WTC11 (cell line): ENCODE measurements at regions not wholly inside any gene's neighbourhood (a gene's known extent, or its start where the extent isn't known, plus 50 kb on each side); places are given as distances from the start of the nearest gene placed in this dataset.

Experiments
- ATAC-seq: fragments of 200-7000 bp; cut with Tn5 transposase; 2 replicates; pipeline ENCODE4 v1.10.0; 2021; ENCODE audit warnings: mild to moderate bottlenecking, moderate library complexity
- CTCF ChIA-PET: fragments of 300-600 bp; sonication (Branson Sonifier 250); formaldehyde crosslinking; loops from one replicate; lab custom pipeline; 2021; ENCODE audit warnings: antibody characterized with exemption; lab: Charles Lee
- POLR2A ChIA-PET: fragments of 350-600 bp; sonication (Branson Sonifier 250); formaldehyde crosslinking; loops from one replicate; lab custom pipeline; 2021; ENCODE audit warnings: antibody characterized with exemption; lab: Charles Lee
- DNase-seq: peaks from one replicate; pipeline ENCODE4 v3.0.0; 2021; ENCODE audit warnings: low spot score
- H3K27ac Mint-ChIP-seq: 2 replicates; pipeline ENCODE4 v1.8.0; 2021; ENCODE audit warnings: mixed read lengths
- H3K27me3 Mint-ChIP-seq: 2 replicates; pipeline ENCODE4 v1.8.0; 2021; ENCODE audit warnings: low read depth, mild to moderate bottlenecking, moderate library complexity, mixed read lengths
- H3K36me3 Mint-ChIP-seq: 2 replicates; pipeline ENCODE4 v1.8.0; 2021; ENCODE audit warnings: mixed read lengths
- H3K4me1 Mint-ChIP-seq: 2 replicates; pipeline ENCODE4 v1.8.0; 2022; ENCODE audit warnings: mixed read lengths
- H3K4me3 Mint-ChIP-seq: 2 replicates; pipeline ENCODE4 v1.8.0; 2021; ENCODE audit warnings: mild to moderate bottlenecking, moderate library complexity, mixed read lengths
- H3K9me3 Mint-ChIP-seq: 2 replicates; pipeline ENCODE4 v1.8.0; 2021; ENCODE audit warnings: mixed read lengths
- CBFB ChIP-seq: sonication (generic); formaldehyde crosslinking; IDR thresholded peaks from 2 replicates; pipeline ENCODE4 v1.8.1; 2022; ENCODE audit warnings: mild to moderate bottlenecking, low read depth, missing genetic modification reagents
- ESRRA ChIP-seq: sonication (generic); formaldehyde crosslinking; IDR thresholded peaks from 2 replicates; pipeline ENCODE4 v1.8.1; 2022; ENCODE audit warnings: mild to moderate bottlenecking, missing genetic modification reagents, borderline replicate concordance
- ETV6 ChIP-seq: sonication (generic); formaldehyde crosslinking; IDR thresholded peaks from 2 replicates; pipeline ENCODE4 v1.8.1; 2022; ENCODE audit warnings: mild to moderate bottlenecking, missing genetic modification reagents
- FOXJ3 ChIP-seq: sonication (generic); formaldehyde crosslinking; IDR thresholded peaks from 2 replicates; pipeline ENCODE4 v1.9.0; 2021; ENCODE audit warnings: missing genetic modification reagents, mild to moderate bottlenecking, borderline replicate concordance
- IRF2 ChIP-seq: sonication (generic); formaldehyde crosslinking; IDR thresholded peaks from 2 replicates; pipeline ENCODE4 v1.8.0; 2022; ENCODE audit warnings: low read depth, missing genetic modification reagents, borderline replicate concordance
- KAT7 ChIP-seq: sonication (generic); formaldehyde crosslinking; IDR thresholded peaks from 2 replicates; pipeline ENCODE4 v1.8.1; 2023; ENCODE audit warnings: missing genetic modification reagents, mild to moderate bottlenecking, borderline replicate concordance
- NFATC4 ChIP-seq: fragments of 250-450 bp; sonication (Bioruptor Pico); IDR thresholded peaks from 2 replicates; pipeline ENCODE4 v1.9.0; 2021; ENCODE audit warnings: mild to moderate bottlenecking
- NR3C1 ChIP-seq: sonication (generic); formaldehyde crosslinking; conservative IDR thresholded peaks from 2 replicates; pipeline ENCODE4 v1.8.1; 2023; ENCODE audit warnings: low read depth, mild to moderate bottlenecking, missing genetic modification reagents
- OVOL2 ChIP-seq: fragments of 250-450 bp; sonication (Bioruptor Pico); IDR thresholded peaks from 2 replicates; pipeline ENCODE4 v1.9.0; 2021; ENCODE audit warnings: mild to moderate bottlenecking, borderline replicate concordance
- PRRX2 ChIP-seq: fragments of 250-450 bp; sonication (Bioruptor Pico); IDR thresholded peaks from 2 replicates; pipeline ENCODE4 v1.8.0; 2021; ENCODE audit warnings: mild to moderate bottlenecking
- RELA ChIP-seq: sonication (generic); formaldehyde crosslinking; IDR thresholded peaks from 2 replicates; pipeline ENCODE4 v1.8.1; 2022; ENCODE audit warnings: missing genetic modification reagents, mild to moderate bottlenecking, borderline replicate concordance
- ZBTB21 ChIP-seq: sonication (generic); formaldehyde crosslinking; IDR thresholded peaks from 2 replicates; pipeline ENCODE4 v1.8.1; 2023; ENCODE audit warnings: mild to moderate bottlenecking, missing genetic modification reagents, borderline replicate concordance
- ZNF219 ChIP-seq: sonication (generic); formaldehyde crosslinking; IDR thresholded peaks from 2 replicates; pipeline ENCODE4 v1.8.0; 2023; ENCODE audit warnings: missing genetic modification reagents, mild to moderate bottlenecking, borderline replicate concordance
- ZNF671 ChIP-seq: fragments of 250-450 bp; sonication (Bioruptor Pico); IDR thresholded peaks from 2 replicates; pipeline ENCODE4 v1.8.0; 2021; ENCODE audit warnings: mild to moderate bottlenecking
- TF ChIP-seq, protein P1 (sequence below): sonication (generic); formaldehyde crosslinking; IDR thresholded peaks from 2 replicates; pipeline ENCODE4 v1.8.0; 2022; ENCODE audit warnings: missing genetic modification reagents
- TF ChIP-seq, protein P2 (sequence below): sonication (generic); formaldehyde crosslinking; conservative IDR thresholded peaks from 2 replicates; pipeline ENCODE4 v1.8.1; 2022; ENCODE audit warnings: mild to moderate bottlenecking, missing genetic modification reagents
- TF ChIP-seq, protein P3 (sequence below): fragments of 200-600 bp; IDR thresholded peaks from 2 replicates; pipeline ENCODE4 v1.8.0; 2022; ENCODE audit warnings: antibody characterized with exemption
- TF ChIP-seq, protein P4 (sequence below): sonication (generic); formaldehyde crosslinking; conservative IDR thresholded peaks from 2 replicates; pipeline ENCODE4 v1.8.1; 2023; ENCODE audit warnings: mild to moderate bottlenecking, low read depth, missing genetic modification reagents, moderate library complexity
- TF ChIP-seq, protein P5 (sequence below): sonication (generic); formaldehyde crosslinking; IDR thresholded peaks from 2 replicates; pipeline ENCODE4 v1.8.1; 2023; ENCODE audit warnings: mild to moderate bottlenecking, missing genetic modification reagents
- TF ChIP-seq, protein P6 (sequence below): sonication (generic); formaldehyde crosslinking; IDR thresholded peaks from 2 replicates; pipeline ENCODE4 v1.8.1; 2023; ENCODE audit warnings: mild to moderate bottlenecking, missing genetic modification reagents, moderate library complexity
- TF ChIP-seq, protein P7 (sequence below): sonication (generic); formaldehyde crosslinking; IDR thresholded peaks from 2 replicates; pipeline ENCODE4 v1.8.1; 2022; ENCODE audit warnings: mild to moderate bottlenecking, missing genetic modification reagents, moderate library complexity, borderline replicate concordance

DNA sequence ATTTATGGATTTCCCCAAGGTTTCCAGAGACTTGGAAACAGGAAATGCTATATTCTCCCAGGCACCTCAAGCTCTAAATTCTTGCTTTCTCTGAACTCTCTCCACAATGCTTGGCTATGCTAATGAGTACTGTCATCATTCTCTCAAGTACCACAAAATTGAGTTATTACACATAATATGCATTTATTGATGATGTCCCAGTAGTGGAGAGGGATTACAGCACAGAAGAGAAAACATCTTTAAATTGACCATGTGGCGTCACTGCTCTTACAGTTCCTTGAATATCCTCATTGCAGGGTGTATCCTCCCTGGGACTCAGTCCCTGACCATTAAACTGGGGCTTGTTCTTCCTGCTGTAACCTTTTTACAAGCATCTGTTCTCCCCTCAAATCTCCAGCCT is 681.1 kb upstream of the FANCL start:
- ChIA-PET CTCF (no interaction called here), POLR2A (interaction anchor here (0.5 kb wide), 1 partner anchor 1153 kb away, joined by 3 read pairs; no protein-coding TSS in a partner anchor)
- H3K9me3 Mint-ChIP-seq = 0 out of 2 replicates have a peak, but pooled peaks cover 5% of the 10 kb centered on the region
- no peak overlapping the region for H3K27ac Mint-ChIP-seq
- H3K36me3 Mint-ChIP-seq = no peaks in the 10 kb centered on the region
- peaks cover 7% of the 10 kb centered on the region for H3K4me1 Mint-ChIP-seq
- no peak for ATAC-seq
- no peaks in the 10 kb centered on the region for H3K27me3 Mint-ChIP-seq
- DNase-seq = no peak
- TF ChIP-seq KAT7 (CRISPR knock-in tag) (no peak), ZNF671 (CRISPR knock-in tag) (no peak), NFATC4 (CRISPR knock-in tag) (no peak), IRF2 (CRISPR knock-in tag) (no peak), ESRRA (CRISPR knock-in tag) (no peak), NR3C1 (CRISPR knock-in tag) (no peak), ETV6 (no peak), ZNF219 (CRISPR knock-in tag) (no peak), PRRX2 (no peak), ZBTB21 (CRISPR knock-in tag) (no peak)
- TF ChIP-seq, protein P1, sequence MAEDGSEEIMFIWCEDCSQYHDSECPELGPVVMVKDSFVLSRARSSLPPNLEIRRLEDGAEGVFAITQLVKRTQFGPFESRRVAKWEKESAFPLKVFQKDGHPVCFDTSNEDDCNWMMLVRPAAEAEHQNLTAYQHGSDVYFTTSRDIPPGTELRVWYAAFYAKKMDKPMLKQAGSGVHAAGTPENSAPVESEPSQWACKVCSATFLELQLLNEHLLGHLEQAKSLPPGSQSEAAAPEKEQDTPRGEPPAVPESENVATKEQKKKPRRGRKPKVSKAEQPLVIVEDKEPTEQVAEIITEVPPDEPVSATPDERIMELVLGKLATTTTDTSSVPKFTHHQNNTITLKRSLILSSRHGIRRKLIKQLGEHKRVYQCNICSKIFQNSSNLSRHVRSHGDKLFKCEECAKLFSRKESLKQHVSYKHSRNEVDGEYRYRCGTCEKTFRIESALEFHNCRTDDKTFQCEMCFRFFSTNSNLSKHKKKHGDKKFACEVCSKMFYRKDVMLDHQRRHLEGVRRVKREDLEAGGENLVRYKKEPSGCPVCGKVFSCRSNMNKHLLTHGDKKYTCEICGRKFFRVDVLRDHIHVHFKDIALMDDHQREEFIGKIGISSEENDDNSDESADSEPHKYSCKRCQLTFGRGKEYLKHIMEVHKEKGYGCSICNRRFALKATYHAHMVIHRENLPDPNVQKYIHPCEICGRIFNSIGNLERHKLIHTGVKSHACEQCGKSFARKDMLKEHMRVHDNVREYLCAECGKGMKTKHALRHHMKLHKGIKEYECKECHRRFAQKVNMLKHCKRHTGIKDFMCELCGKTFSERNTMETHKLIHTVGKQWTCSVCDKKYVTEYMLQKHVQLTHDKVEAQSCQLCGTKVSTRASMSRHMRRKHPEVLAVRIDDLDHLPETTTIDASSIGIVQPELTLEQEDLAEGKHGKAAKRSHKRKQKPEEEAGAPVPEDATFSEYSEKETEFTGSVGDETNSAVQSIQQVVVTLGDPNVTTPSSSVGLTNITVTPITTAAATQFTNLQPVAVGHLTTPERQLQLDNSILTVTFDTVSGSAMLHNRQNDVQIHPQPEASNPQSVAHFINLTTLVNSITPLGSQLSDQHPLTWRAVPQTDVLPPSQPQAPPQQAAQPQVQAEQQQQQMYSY (CRISPR knock-in tag) = no peak
- TF ChIP-seq, protein P2, sequence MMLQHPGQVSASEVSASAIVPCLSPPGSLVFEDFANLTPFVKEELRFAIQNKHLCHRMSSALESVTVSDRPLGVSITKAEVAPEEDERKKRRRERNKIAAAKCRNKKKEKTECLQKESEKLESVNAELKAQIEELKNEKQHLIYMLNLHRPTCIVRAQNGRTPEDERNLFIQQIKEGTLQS (CRISPR knock-in tag) = no peak
- TF ChIP-seq, protein P3, sequence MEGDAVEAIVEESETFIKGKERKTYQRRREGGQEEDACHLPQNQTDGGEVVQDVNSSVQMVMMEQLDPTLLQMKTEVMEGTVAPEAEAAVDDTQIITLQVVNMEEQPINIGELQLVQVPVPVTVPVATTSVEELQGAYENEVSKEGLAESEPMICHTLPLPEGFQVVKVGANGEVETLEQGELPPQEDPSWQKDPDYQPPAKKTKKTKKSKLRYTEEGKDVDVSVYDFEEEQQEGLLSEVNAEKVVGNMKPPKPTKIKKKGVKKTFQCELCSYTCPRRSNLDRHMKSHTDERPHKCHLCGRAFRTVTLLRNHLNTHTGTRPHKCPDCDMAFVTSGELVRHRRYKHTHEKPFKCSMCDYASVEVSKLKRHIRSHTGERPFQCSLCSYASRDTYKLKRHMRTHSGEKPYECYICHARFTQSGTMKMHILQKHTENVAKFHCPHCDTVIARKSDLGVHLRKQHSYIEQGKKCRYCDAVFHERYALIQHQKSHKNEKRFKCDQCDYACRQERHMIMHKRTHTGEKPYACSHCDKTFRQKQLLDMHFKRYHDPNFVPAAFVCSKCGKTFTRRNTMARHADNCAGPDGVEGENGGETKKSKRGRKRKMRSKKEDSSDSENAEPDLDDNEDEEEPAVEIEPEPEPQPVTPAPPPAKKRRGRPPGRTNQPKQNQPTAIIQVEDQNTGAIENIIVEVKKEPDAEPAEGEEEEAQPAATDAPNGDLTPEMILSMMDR = no peak
- TF ChIP-seq, protein P4, sequence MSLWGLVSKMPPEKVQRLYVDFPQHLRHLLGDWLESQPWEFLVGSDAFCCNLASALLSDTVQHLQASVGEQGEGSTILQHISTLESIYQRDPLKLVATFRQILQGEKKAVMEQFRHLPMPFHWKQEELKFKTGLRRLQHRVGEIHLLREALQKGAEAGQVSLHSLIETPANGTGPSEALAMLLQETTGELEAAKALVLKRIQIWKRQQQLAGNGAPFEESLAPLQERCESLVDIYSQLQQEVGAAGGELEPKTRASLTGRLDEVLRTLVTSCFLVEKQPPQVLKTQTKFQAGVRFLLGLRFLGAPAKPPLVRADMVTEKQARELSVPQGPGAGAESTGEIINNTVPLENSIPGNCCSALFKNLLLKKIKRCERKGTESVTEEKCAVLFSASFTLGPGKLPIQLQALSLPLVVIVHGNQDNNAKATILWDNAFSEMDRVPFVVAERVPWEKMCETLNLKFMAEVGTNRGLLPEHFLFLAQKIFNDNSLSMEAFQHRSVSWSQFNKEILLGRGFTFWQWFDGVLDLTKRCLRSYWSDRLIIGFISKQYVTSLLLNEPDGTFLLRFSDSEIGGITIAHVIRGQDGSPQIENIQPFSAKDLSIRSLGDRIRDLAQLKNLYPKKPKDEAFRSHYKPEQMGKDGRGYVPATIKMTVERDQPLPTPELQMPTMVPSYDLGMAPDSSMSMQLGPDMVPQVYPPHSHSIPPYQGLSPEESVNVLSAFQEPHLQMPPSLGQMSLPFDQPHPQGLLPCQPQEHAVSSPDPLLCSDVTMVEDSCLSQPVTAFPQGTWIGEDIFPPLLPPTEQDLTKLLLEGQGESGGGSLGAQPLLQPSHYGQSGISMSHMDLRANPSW (CRISPR knock-in tag) = no peak
- no peak overlapping the region for H3K4me3 Mint-ChIP-seq

DNA sequence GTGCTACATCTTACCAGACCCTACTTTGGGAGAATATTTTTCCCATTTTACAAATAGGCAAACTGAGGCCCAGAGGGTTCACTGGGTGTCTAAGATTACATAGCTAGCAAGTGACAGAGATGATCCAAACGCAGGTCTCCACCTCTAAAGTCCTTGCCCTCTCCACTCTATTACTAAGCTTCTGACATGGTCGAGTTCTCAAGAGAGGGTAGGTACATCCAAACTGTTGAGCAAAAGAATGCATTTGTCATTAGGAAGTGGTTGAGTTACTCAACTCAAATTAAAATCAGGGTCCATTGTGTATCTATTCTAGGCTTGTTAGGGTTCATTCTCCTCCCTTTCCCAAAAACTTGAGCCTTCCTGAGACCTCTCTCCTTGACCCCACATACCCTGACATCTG is 680.6 kb upstream of the FANCL start:
- no peak for DNase-seq
- POLR2A ChIA-PET = interaction anchor here (0.5 kb wide), 1 partner anchor 1152 kb away, joined by 3 read pairs; no protein-coding TSS in a partner anchor
- no peak for TF ChIP-seq CBFB (CRISPR knock-in tag)
- TF ChIP-seq, protein P5, sequence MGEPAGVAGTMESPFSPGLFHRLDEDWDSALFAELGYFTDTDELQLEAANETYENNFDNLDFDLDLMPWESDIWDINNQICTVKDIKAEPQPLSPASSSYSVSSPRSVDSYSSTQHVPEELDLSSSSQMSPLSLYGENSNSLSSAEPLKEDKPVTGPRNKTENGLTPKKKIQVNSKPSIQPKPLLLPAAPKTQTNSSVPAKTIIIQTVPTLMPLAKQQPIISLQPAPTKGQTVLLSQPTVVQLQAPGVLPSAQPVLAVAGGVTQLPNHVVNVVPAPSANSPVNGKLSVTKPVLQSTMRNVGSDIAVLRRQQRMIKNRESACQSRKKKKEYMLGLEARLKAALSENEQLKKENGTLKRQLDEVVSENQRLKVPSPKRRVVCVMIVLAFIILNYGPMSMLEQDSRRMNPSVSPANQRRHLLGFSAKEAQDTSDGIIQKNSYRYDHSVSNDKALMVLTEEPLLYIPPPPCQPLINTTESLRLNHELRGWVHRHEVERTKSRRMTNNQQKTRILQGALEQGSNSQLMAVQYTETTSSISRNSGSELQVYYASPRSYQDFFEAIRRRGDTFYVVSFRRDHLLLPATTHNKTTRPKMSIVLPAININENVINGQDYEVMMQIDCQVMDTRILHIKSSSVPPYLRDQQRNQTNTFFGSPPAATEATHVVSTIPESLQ (CRISPR knock-in tag) = no peak
- no peak for TF ChIP-seq FOXJ3 (CRISPR knock-in tag)
- TF ChIP-seq, protein P6, sequence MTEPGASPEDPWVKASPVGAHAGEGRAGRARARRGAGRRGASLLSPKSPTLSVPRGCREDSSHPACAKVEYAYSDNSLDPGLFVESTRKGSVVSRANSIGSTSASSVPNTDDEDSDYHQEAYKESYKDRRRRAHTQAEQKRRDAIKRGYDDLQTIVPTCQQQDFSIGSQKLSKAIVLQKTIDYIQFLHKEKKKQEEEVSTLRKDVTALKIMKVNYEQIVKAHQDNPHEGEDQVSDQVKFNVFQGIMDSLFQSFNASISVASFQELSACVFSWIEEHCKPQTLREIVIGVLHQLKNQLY = no peak
- no peak for TF ChIP-seq RELA (CRISPR knock-in tag)
- TF ChIP-seq, protein P7, sequence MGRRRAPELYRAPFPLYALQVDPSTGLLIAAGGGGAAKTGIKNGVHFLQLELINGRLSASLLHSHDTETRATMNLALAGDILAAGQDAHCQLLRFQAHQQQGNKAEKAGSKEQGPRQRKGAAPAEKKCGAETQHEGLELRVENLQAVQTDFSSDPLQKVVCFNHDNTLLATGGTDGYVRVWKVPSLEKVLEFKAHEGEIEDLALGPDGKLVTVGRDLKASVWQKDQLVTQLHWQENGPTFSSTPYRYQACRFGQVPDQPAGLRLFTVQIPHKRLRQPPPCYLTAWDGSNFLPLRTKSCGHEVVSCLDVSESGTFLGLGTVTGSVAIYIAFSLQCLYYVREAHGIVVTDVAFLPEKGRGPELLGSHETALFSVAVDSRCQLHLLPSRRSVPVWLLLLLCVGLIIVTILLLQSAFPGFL (CRISPR knock-in tag) = no peak
- no peak for TF ChIP-seq ZNF671 (CRISPR knock-in tag)
- no peak for TF ChIP-seq OVOL2 (CRISPR knock-in tag)
- no peak for TF ChIP-seq KAT7 (CRISPR knock-in tag)

More for the DNA sequence above, 680.6 kb upstream of the FANCL start:
- Mint-ChIP-seq H3K27me3 (no peaks in the 10 kb centered on the region), H3K4me3 (no peak overlapping the region), H3K4me1 (peaks cover 7% of the 10 kb centered on the region), H3K36me3 (no peaks in the 10 kb centered on the region), H3K27ac (no peak overlapping the region), H3K9me3 (0 out of 2 replicates have a peak, but pooled peaks cover 5% of the 10 kb centered on the region)
- CTCF ChIA-PET = no interaction called here
- ATAC-seq = no peak
